NCI-H82 (cell line): ENCODE measurements at regions not wholly inside any gene's neighbourhood (a gene's known extent, or its start where the extent isn't known, plus 50 kb on each side); places are given as distances from the start of the nearest gene placed in this dataset.

Source experiments
- DNase-seq: peaks from one replicate; lab custom pipeline; 2025; lab: John Stamatoyannopoulos, UW

DNA sequence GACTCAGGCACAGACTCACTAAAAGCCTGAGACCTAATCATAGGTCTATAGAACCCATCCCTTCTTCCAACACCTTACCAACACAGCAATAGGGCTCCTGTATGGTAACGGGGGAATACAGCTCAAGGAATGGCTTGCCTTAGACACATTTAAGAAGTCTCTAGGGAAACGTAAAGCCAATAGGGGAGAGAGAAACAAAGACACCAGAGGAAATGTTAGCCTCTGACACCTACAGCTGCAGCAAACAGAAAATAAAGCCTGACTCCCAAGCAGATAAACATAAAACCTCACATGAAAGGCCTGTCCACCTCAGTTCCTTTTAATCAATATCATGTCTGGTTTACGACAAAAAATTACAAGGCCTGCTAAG lies 51.1 kb upstream of the NCOA1 start:
- no peak for DNase-seq

DNA sequence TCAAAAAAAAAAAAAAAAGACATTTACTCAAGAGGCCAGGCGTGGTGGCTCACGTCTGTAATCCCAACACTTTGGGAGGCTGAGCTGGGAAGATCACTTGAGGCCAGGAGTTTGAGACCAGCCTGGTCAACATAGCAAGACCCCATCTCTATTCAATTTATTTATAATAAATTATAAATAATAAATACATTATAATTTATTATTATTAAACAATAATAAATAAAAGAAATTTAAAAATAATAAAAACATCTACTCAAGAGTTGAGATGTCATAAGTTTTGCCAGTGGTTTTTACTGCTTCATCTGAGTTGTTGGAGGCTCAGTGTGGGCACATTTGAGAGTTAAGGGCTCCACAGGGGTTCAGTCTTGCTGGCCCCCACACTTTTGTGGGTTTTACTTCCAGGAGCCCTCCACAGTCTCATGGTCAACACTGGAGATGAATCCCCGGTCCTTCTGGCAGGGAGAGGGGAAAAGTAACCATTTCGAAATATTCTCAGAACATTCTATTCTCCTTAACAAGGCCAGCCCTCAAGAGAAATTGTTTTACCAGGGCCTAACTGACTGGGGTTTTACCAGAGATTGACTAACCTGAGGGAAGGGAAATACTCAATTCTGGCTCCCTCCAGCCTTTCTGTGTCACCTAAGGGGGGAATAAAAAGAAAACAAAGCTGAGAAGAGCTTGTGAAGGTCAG lies 51.6 kb upstream of the NCOA1 start:
- no peak for DNase-seq

DNA sequence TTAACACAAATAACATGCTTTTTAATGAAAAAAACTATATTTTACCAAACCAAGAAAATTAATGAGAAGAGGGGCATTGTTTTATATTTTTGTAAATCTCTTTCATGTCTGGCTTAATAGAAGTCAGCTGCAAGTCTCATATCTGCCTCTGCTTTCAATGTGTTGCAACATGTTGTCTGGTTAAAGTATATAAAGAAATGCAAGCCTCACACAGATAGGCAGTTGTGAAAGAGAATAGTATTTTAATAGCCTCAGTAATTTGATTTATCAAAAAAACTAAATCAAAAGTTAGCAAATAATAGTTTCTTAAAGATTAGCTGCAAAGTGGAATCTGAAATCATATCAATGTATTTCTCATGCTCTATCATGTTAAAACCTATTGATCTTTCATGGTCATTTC lies 52.9 kb upstream of the NCOA1 start:
- DNase-seq = no peak

DNA sequence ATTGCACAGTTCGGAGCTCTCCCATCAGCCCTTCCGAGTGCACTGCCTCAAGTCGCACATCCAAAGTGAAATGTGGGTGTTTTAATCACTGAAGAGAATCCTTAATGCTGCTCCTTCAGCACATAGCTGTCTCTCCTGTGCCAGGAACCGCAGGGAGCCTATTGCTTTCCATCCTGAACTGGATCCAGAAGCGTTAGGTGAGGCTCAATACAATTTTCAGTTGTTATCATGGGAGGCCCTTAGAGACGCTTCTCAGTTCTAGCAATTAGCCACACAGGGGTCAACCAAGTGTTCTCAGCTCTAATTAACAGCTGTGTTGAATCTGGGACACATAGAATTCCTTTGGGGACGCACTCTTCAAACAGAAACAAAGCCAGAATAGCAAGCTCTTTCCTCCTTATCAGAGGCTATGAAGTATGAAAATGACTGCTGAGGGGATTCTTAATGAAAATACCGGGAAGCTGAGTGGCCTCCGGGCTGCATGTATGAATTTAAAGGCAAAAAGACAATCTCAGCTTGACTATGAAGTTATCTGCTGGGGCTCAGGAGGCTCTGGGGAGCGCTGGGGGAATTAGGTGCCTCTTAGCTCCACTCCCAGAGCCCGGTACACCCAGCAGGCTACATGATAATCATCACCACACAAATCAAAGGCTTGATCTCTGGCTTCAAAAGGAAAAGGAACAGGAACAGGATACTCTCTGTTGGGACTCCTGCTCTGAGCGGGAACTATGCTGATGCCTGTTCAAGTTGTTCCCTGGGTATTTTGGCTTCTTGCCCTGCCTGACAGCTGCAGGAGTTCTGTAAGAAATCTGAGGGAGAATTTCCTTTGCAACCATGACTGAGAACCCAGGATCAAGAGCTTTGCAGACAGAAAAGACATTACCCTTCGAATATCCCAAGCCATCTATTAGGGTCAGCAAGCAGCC lies 55.4 kb upstream of the NCOA1 start:
- DNase-seq = no peak

DNA sequence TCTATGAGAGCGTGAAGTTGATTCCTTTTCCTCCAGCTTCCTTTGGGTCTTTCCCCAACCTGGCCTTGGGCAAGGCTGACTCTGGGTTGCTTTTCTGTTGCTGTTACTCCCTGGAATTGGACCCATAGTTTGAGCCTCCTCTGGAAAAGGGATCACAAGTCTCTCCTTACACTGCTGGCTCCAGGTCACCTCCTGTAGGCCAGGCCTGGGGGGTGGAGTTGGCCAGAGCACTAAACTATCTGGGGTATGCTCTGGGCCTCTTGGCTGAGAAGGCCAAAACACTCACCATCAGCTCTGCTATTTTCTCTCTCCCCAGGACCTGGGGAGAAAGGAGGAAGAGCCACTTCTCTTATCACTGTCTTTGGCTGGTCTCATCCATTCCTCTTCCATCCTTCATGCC lies 56.5 kb upstream of the NCOA1 start:
- no peak for DNase-seq

DNA sequence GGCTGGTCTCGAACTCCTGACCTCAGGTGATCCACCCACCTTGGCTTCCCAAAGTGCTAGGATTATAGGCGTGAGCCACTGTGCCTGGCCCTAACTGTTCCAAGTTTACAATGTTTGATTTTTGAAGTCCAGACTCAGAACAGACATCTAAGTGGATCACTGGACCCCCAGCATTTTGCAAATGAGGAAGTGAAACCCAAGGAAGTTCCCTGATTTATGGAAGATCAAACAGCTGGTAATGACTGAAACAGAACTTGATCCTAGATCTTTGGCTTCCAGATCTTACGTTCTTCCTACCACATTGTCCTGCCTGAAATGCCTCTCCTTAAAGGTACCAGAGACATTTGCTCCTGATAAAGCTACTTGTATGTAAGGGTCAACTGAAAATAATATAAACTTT lies 58.3 kb upstream of the NCOA1 start:
- DNase-seq = no peak

DNA sequence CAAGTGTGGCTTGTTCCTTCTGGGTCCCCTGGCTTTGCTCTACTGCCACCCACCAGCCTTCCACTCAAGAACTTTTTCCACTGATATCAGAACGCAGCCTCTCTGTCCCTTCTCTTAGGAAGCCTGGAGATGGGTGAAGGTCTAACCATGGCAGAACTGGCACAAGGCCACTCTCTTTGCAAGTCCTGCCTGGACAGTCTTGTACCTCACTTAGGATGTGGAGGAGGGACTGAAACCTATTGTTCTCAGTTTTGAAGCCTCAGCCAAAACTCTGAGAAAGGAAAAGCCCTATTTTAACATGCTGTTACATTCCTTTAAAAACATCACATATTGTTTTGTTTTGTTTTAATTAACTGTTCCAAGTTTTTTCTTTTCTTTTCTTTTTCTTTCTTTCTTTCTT lies 58.9 kb upstream of the NCOA1 start:
- no peak for DNase-seq

DNA sequence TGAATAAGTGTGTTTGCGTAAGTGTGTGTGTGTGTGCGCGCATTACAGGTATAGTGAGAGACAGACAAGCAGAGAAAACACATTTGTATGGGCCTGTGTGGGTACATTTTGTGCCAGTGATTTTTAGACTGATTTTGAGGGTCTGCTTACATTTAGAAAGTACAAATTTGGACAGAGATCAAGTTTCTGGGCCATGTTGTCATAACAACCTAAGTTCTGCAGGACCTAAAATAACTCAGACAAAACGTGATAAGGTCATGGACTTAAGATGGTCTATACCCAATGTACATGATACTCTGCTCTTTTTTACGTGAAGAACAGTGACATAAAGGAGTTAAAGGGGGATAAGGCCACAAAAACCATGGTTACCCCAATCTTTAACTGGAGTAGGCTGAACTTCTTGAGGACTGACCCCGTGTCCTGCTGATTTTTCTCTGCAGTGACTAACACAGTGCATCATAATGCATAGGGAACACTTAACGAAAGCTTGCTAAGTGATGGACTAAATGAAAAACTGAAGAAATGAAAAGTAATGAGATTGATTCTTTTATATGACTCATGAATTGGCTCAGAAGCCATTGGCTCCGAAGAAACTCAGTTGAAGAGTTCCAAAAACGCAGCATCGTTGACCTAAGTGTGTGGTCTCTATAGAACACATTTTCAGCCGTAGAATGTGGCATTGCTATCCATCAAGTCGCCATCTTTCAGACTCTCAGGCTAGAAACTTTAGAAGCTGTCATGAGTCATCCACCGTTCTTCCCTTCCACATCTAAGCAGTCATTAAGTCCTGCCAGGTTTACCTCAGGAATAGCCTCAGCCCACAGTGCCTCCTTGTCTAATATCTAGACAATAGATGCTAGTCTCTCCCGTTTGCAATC lies 61.6 kb upstream of the NCOA1 start:
- no peak for DNase-seq

DNA sequence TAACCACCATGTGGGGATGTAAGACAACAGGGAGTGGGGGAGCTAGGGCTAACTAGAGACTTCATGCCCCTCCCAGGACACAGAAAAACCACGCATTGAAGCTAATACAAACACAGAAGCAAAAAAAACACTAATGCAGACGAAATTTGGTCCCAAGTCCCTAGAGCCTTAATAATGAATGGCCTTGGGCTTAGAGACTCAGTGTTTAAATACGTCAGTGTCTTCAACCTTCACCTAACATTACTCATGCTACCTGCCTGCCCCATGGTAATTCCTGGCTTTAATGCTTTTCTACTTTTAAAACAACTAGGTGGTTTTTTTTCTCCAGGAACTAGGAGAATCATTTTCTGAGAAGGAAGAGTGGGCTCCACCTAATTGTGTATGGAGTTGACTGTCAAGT lies 64.1 kb upstream of the ITSN2 start:
- DNase-seq = no peak

DNA sequence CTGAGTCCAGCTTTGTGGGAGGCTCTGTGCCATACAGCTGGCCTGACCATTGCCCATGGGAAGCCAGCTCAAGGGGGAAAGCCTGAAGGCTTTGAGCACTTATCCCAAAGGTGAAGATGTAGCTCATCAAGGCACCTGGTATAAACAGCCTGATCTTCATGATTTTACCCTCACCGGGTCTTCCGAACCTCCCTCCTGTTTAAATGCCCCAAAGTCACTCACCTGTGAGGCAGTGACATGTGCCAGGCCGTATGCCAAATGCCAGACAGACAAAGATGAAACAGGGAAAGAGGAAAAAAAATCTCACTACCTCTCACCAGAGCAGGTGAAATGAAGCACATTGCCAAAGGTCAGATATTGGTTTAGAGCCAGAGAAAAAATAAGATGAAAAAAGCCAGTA lies 62.8 kb upstream of the ITSN2 start:
- DNase-seq = no peak

DNA sequence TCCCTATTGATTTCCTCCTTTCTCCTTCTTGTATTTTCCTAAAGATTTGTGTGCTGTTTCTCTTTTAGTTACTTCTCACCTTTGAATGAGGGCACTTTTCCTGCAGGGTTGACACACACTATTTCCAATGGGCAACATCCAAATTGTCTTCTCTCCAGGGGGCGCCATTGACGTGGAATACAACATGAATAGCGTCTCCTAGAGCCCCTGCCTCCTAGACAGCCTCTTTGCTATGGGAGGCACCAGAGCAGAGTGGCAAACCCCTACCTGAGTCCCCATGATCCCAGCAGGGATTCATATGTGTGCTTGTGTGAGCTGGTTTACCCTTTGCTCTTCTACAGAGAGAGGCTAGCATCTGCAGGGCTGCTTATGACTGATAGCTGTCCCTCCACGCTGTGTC lies 61.3 kb upstream of the ITSN2 start:
- DNase-seq = peak; percentile 86

DNA sequence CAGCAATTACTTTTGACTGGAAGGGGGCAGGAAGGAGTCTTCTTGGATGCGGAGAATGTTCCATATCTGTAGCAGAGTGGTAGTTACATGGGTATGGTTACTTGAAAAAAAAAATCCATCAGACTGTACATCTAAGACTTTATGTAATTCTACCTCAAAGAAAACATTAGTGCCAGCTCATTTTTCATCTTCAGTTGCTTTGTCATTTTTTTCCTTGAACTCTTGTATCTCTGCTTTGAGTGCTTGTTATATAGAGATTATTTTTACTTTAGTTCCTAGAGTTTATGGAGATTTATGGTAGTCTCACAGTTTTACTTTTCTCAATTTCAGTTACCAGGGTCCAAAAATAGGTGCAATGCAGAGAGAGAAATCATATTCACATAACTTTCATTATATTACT lies 60.0 kb upstream of the ITSN2 start:
- no peak for DNase-seq

DNA sequence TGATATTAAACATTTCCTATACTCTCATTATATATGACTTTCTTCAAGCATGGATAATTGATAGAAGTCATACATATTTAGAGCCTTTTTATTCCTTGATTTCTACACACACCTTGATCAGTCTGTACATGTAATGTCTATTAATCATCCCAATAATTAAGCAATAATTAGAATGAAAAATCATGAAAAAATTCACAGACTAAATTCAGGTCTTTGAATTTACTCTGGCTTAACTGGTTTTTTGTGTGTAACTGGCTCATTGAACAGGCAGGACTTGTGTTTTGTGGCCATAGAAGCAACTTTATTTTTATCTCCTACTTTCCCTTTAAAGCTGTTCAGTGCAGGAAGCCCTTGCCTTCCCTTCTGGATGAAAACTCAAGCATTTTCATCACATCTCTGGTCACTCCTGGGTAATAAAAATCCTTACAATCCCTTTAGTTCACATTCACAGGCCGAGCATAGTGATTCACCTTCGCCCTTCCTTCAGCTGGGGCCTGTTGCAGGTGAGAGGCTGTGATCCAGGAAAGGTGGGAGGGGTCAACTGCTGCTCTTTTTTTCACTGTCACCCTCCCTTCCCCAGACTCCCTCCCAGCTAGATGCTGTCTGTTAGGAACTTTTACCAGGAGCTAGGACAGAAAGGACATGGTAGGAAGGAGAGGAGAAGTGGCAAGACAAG lies 58.0 kb upstream of the ITSN2 start:
- no peak for DNase-seq

DNA sequence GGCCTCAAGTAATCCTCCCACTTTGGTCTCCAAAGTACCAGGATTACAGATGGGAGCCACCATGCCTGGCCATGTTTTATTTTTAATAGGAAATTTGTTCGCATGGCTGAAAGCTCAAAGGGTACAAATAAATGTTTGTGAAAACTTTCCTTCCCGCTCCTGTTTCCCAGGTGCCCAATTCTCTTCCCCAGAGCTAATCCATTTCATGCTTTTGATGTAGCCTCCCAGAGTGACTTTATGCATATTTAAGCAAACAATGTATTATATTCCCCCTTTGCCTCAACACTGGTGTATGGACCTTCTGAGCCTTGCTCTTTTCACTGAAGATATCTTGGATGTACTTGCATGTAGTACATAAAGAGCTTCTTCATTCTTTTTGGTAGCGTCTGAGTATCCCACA lies 52.5 kb upstream of the ITSN2 start:
- DNase-seq = no peak

DNA sequence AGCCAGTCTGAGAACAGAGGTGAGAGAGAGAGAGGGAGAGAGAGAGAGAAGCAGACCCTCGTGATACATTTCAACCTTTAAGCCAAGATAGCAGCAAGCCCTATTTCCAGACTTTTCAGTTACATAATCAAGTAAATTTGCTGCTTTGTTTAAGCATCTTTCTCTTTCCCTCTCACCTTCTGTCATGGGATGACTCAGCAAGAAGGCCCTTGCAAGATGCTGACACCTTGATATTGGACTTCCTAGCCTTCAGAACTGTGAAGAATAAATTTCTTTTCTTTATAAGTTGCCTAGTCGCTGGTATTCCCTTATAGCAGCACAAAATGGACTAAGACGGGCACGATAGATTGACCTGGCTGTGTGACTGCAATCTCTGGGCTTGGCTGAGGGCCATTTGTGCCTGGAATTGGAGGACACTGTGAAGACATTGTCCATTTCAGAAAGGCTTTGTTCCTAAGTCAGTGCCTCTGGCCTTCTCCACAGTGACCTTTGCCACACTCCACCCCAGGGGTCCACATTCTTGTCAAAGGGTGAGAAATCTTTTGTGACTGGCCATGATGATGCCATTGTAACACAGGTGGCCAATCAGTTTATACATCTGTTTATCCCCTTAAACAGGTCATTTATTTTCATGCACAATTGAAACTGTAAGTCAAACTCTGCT lies 51.3 kb upstream of the ITSN2 start:
- no peak for DNase-seq

DNA sequence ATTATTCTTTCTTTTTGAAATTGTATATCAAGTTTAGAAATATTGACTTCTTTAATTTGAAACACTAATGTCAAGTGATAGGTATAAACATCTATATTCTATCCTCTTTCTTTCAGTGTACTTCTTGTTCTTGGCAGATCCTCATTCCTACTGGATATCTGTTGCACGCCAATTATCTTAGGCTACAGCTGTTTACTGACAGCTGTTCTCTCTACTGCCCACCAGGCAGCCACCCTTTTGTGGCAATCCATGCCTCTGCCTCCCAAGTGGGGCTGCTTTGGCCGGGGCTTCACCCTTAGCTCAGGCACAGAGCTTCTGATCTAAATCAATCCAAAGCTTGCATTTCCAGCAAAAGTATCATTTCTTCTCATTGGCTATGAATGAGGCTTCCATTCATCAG lies 50.6 kb upstream of the ITSN2 start:
- DNase-seq = peak; percentile 29

DNA sequence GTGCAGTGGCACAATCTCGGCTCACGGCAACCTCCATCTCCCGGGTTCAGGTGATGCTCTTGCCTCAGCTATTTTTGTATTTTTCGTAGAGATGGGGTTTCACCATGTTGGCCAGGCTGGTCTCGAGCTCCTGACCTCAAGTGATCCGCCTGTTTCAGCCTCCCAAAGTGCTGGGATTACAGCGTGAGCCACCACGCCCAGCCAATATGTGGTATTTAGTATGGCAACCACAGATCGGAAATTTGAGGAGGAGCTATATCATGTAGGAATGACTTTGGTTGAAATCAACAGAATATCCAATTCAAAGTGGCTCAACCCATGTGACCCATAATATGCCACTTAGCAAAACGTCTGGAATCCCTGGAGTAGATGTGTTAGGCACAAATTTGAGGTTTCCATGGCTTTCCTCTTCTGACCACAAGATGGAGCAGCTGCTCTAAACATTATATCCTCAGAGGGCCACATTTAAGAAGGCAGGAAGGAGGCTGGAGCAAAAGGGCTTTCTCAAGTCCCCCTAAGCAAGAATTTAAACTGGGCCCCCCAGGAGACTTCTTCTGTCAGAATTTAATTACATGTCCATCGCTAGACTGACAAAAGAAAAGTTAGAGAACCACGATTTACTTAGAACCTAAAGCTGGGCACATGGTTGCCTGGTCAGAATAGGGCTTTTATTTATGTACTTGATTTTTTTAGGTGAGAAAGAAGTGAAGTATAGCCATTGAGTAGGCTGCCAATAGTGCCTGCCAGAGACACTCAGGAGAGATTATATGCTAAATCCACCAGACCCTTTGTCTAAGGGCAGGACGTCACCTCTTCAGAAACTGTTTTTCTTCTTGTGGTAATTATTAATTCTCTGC lies 49.6 kb upstream of the ITSN2 start:
- DNase-seq = peak; percentile 91
